ENCODE measurements at regions not wholly inside any gene's neighbourhood (a gene's known extent, or its start where the extent isn't known, plus 50 kb on each side); places are given as distances from the start of the nearest gene placed in this dataset.
A peak's percentile ranks its signal among the peaks of the same experiment; 100 is the strongest.

- no peaks in the 10 kb centered on the region for H3K36me3 ChIP-seq
- H3K27me3 ChIP-seq = no peaks in the 10 kb centered on the region
- H3K4me1 ChIP-seq = peaks cover 32% of the 10 kb centered on the region
- H3K27ac ChIP-seq = no peak overlapping the region; the same call in 1 of the 2 replicates
- no peak overlapping the region for H3K4me3 ChIP-seq
- DNase-seq = no peak
- H3K9me3 ChIP-seq (replicated peaks) = no peaks in the 10 kb centered on the region
Measured at GRCh38 chr3:159761848-159762635, 226.6 kb upstream of the IL12A start.

GRCh38 chr3:159763011-159763601 lies 225.5 kb upstream of the IL12A start:
- H3K9me3 ChIP-seq (replicated peaks) = no peaks in the 10 kb centered on the region
- H3K27me3 ChIP-seq = no peaks in the 10 kb centered on the region
- peaks cover 32% of the 10 kb centered on the region for H3K4me1 ChIP-seq
- peak; percentile 29 to 33 for DNase-seq
- no peaks in the 10 kb centered on the region for H3K36me3 ChIP-seq
- H3K27ac ChIP-seq = peak overlapping the region; percentile 61
- peak overlapping the region; percentile 61 for H3K4me3 ChIP-seq

GRCh38 chr3:159763602-159764489 lies 224.8 kb upstream of the IL12A start:
- no peaks in the 10 kb centered on the region for H3K36me3 ChIP-seq
- H3K4me3 ChIP-seq = peak overlapping the region; percentile 61
- peak overlapping the region; percentile 82 for H3K27ac ChIP-seq
- DNase-seq = peak; percentile 59 to 68
- H3K27me3 ChIP-seq = no peaks in the 10 kb centered on the region
- peaks cover 32% of the 10 kb centered on the region for H3K4me1 ChIP-seq
- H3K9me3 ChIP-seq (replicated peaks) = no peaks in the 10 kb centered on the region

- DNase-seq = no peak
- peaks cover 28% of the 10 kb centered on the region for H3K4me1 ChIP-seq
- peak overlapping the region; percentile 82 for H3K27ac ChIP-seq
Measured at GRCh38 chr3:159764490-159765029, 224.1 kb upstream of the IL12A start.

GRCh38 chr3:159765030-159765859 lies 223.4 kb upstream of the IL12A start:
- Histone ChIP-seq H3K4me3 (peak overlapping the region; percentile 61), H3K36me3 (no peaks in the 10 kb centered on the region), H3K27me3 (no peaks in the 10 kb centered on the region), H3K27ac (peak overlapping the region; percentile 82), H3K9me3 (replicated peaks) (no peaks in the 10 kb centered on the region), H3K4me1 (peaks cover 21% of the 10 kb centered on the region)
- peak; percentile 83 to 88 for DNase-seq

More at GRCh38 chr3:159764490-159765029, 224.1 kb upstream of the IL12A start:
- H3K27me3 ChIP-seq = no peaks in the 10 kb centered on the region
- H3K9me3 ChIP-seq (replicated peaks) = no peaks in the 10 kb centered on the region
- peak overlapping the region; percentile 61 for H3K4me3 ChIP-seq
- no peaks in the 10 kb centered on the region for H3K36me3 ChIP-seq

GRCh38 chr3:159765860-159766294 lies 222.8 kb upstream of the IL12A start:
- Histone ChIP-seq H3K27me3 (no peaks in the 10 kb centered on the region), H3K27ac (peak overlapping the region; percentile 82), H3K9me3 (replicated peaks) (no peaks in the 10 kb centered on the region), H3K4me3 (peak overlapping the region; percentile 61), H3K36me3 (no peaks in the 10 kb centered on the region), H3K4me1 (peaks cover 19% of the 10 kb centered on the region)
- DNase-seq = peak; percentile 31 to 70

- peaks cover 15% of the 10 kb centered on the region for H3K4me1 ChIP-seq
- no peaks in the 10 kb centered on the region for H3K27me3 ChIP-seq
- peak overlapping the region; percentile 82; the same call in 1 of the 2 replicates for H3K27ac ChIP-seq
- no peaks in the 10 kb centered on the region for H3K36me3 ChIP-seq
- peak overlapping the region; percentile 61 for H3K4me3 ChIP-seq
- no peaks in the 10 kb centered on the region for H3K9me3 ChIP-seq (replicated peaks)
- peak; percentile 32 to 64 for DNase-seq
Measured at GRCh38 chr3:159766563-159767185, 222.0 kb upstream of the IL12A start.

- no peak for DNase-seq
- no peak overlapping the region for H3K27ac ChIP-seq
Measured at GRCh38 chr3:159770998-159771397, 217.6 kb upstream of the IL12A start.

GRCh38 chr3:159771865-159772611 lies 216.6 kb upstream of the IL12A start:
- H3K4me3 ChIP-seq = no peak overlapping the region
- H3K27me3 ChIP-seq = no peaks in the 10 kb centered on the region
- no peak overlapping the region for H3K27ac ChIP-seq
- no peaks in the 10 kb centered on the region for H3K9me3 ChIP-seq (replicated peaks)
- no peak for DNase-seq
- H3K36me3 ChIP-seq = no peaks in the 10 kb centered on the region
- peaks cover 14% of the 10 kb centered on the region for H3K4me1 ChIP-seq

More at GRCh38 chr3:159770998-159771397, 217.6 kb upstream of the IL12A start:
- Histone ChIP-seq H3K4me3 (no peak overlapping the region), H3K36me3 (no peaks in the 10 kb centered on the region), H3K27me3 (no peaks in the 10 kb centered on the region), H3K4me1 (peaks cover 13% of the 10 kb centered on the region), H3K9me3 (replicated peaks) (no peaks in the 10 kb centered on the region)

- no peak overlapping the region for H3K4me3 ChIP-seq
- no peaks in the 10 kb centered on the region for H3K9me3 ChIP-seq (replicated peaks)
- H3K27ac ChIP-seq = no peak overlapping the region
- H3K27me3 ChIP-seq = no peaks in the 10 kb centered on the region
- H3K36me3 ChIP-seq = no peaks in the 10 kb centered on the region
- peaks cover 14% of the 10 kb centered on the region for H3K4me1 ChIP-seq
- DNase-seq = no peak
Measured at GRCh38 chr3:159773706-159774105, 214.9 kb upstream of the IL12A start.

GRCh38 chr3:159775372-159775961 lies 213.2 kb upstream of the IL12A start:
- no peaks in the 10 kb centered on the region for H3K9me3 ChIP-seq (replicated peaks)
- no peak overlapping the region for H3K4me3 ChIP-seq
- peak; percentile 49 to 64 for DNase-seq
- H3K27ac ChIP-seq = peak overlapping the region; percentile 33
- H3K27me3 ChIP-seq = no peaks in the 10 kb centered on the region
- peaks cover 14% of the 10 kb centered on the region for H3K4me1 ChIP-seq
- no peaks in the 10 kb centered on the region for H3K36me3 ChIP-seq

GRCh38 chr3:159776779-159777178 lies 211.9 kb upstream of the IL12A start:
- H3K36me3 ChIP-seq = no peaks in the 10 kb centered on the region
- no peak for DNase-seq
- H3K4me1 ChIP-seq = peaks cover 14% of the 10 kb centered on the region
- H3K27me3 ChIP-seq = no peaks in the 10 kb centered on the region
- H3K4me3 ChIP-seq = no peak overlapping the region
- no peak overlapping the region for H3K27ac ChIP-seq
- no peaks in the 10 kb centered on the region for H3K9me3 ChIP-seq (replicated peaks)

- H3K27ac ChIP-seq = no peak overlapping the region
- H3K27me3 ChIP-seq = no peaks in the 10 kb centered on the region
- H3K36me3 ChIP-seq = no peaks in the 10 kb centered on the region
- H3K4me3 ChIP-seq = no peak overlapping the region
- H3K9me3 ChIP-seq (replicated peaks) = no peaks in the 10 kb centered on the region
- H3K4me1 ChIP-seq = peaks cover 38% of the 10 kb centered on the region
- DNase-seq = no peak
Measured at GRCh38 chr3:159779883-159780282, 208.8 kb upstream of the IL12A start.
